HS-5 (cell line): ENCODE measurements at regions not wholly inside any gene's neighbourhood (a gene's known extent, or its start where the extent isn't known, plus 50 kb on each side); places are given as distances from the start of the nearest gene placed in this dataset.

Source experiments
- DNase-seq: peaks from one replicate; pipeline ENCODE4 v3.0.0-alpha.2; 2012; ENCODE audit warnings: low read depth

DNA sequence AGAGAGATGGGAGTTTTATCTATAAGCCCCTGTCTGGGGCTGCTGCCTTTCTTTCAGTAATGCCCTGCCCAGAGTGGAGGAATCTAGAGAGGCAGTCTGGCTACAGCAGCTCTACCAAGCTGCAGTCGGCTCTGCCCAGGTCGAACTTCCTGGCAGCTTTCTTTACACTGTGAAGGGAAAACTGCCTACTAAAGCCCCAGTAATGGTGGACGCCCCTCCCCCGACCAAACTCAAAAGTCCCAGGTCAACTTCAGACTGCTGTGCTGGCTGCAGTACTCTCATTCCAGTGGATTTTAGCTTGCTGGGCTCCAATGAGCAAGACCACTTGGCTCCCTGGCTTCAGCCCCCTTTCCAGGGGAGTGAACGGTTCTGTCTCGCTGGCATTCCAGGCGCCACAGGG is 65.9 kb upstream of the RARB start:
- DNase-seq: no peak

- DNase-seq: no peak
Observed at GRCh38 chr3:25365636-25366035, 62.4 kb upstream of the RARB start.

- no peak for DNase-seq
Observed at GRCh38 chr3:25367025-25367424, 61.0 kb upstream of the RARB start.

GRCh38 chr3:25372167-25372566 is 55.9 kb upstream of the RARB start:
- no peak for DNase-seq

DNA sequence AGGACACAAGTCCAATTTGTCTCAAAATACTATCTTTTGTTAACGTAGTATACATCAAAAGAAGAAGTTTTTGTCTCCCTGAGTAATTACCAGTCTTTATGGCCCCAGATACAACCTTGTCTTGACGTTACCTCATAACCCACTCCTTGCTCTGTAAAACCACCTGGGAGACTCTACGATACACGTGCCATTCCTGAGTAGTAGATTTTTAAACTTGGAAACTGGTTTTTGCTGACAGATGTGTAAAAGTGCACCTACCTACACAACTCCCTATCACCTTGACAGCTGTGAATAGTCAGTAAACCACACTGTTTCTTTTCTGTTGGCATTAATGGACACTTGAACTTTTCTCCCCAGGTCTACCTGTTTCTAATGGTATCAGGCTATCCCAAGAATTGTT is 51.7 kb upstream of the RARB start:
- DNase-seq: no peak

DNA sequence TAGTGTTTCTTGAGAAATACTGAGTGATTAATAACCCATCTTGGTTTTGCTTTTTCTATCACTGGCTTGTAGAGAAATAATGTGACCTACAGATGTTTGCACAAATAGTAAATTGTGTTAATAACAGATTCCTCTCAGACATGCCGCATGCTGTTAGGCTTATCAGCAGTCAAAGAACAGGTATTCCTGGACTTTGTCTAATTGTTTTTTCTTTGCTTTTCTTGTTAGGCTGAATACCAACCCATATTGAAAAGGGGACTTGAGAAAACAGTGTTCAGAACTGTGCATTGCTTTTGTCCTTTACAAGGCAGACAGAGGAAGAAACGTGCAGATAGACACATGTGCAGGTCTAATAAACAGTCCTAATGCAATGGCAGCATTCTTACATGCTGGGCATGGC is 51.0 kb upstream of the RARB start:
- DNase-seq: no peak
